GM21390 (cell line): ENCODE measurements at regions not wholly inside any gene's neighbourhood (a gene's known extent, or its start where the extent isn't known, plus 50 kb on each side); places are given as distances from the start of the nearest gene placed in this dataset.

Experiments used
- ATAC-seq: cut with Tn5 transposase; IDR thresholded peaks from one replicate; pipeline ENCODE4 v1.9.1; 2021; ENCODE audit not compliant: unreplicated experiment

- ATAC-seq = no peak
These were observed 80.9 kb upstream of the SLC38A2 start for GRCh38 chr12:46453428-46453827.

- ATAC-seq = no peak
These were observed 80.2 kb upstream of the SLC38A2 start for GRCh38 chr12:46452776-46453175.

- ATAC-seq = no peak
These were observed 79.6 kb upstream of the SLC38A2 start for GRCh38 chr12:46452061-46452615.

- ATAC-seq = no peak
These were observed 78.9 kb upstream of the SLC38A2 start for GRCh38 chr12:46451276-46452021.

- ATAC-seq = no peak
These were observed 77.7 kb upstream of the SLC38A2 start for GRCh38 chr12:46450279-46450748.

GRCh38 chr12:46449856-46450255 is 77.3 kb upstream of the SLC38A2 start:
- ATAC-seq = no peak

GRCh38 chr12:46449316-46449715 is 76.7 kb upstream of the SLC38A2 start:
- no peak for ATAC-seq

GRCh38 chr12:46446645-46447044 is 74.1 kb upstream of the SLC38A2 start:
- ATAC-seq = no peak

- no peak for ATAC-seq
These were observed 73.1 kb upstream of the SLC38A2 start for GRCh38 chr12:46445551-46446235.

GRCh38 chr12:46445093-46445492 is 72.5 kb upstream of the SLC38A2 start:
- ATAC-seq = no peak

- no peak for ATAC-seq
These were observed 71.2 kb upstream of the SLC38A2 start for GRCh38 chr12:46443594-46444263.

GRCh38 chr12:46442738-46443137 is 70.2 kb upstream of the SLC38A2 start:
- no peak for ATAC-seq

- ATAC-seq = no peak
These were observed 69.7 kb upstream of the SLC38A2 start for GRCh38 chr12:46442239-46442638.

GRCh38 chr12:46439793-46440511 is 67.4 kb upstream of the SLC38A2 start:
- no peak for ATAC-seq

- no peak for ATAC-seq
These were observed 66.2 kb upstream of the SLC38A2 start for GRCh38 chr12:46438719-46439319.

GRCh38 chr12:46438256-46438655 is 65.7 kb upstream of the SLC38A2 start:
- no peak for ATAC-seq

GRCh38 chr12:46437469-46437868 is 64.9 kb upstream of the SLC38A2 start:
- ATAC-seq = no peak

GRCh38 chr12:46436747-46437146 is 64.2 kb upstream of the SLC38A2 start:
- no peak for ATAC-seq

GRCh38 chr12:46435625-46436024 is 63.1 kb upstream of the SLC38A2 start:
- ATAC-seq = no peak

GRCh38 chr12:46435029-46435428 is 62.5 kb upstream of the SLC38A2 start:
- no peak for ATAC-seq

GRCh38 chr12:46433829-46434228 is 61.3 kb upstream of the SLC38A2 start:
- ATAC-seq = no peak
